ENCODE measurements at regions not wholly inside any gene's neighbourhood (a gene's known extent, or its start where the extent isn't known, plus 50 kb on each side); places are given as distances from the start of the nearest gene placed in this dataset.

DNA sequence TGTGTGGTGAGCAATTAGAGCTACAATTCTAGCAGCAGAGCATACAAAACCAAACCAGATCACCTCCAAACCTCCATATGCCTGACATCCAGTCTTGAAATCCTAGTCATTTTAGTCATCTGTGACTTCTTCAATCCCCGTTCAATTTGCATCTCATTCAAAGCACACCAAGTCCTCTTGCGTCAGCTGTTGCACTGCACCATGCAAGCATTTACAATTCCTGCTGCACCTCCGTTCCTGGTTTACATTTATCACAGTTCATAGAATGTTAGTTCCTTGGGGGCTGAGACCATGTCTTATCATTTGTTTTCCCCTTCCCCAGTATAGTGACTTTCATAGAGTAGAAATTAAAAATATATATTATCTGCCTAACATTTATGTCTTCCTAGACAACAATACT lies 116.9 kb downstream of the BDH1 start:
- TF ChIP-seq, protein P1, sequence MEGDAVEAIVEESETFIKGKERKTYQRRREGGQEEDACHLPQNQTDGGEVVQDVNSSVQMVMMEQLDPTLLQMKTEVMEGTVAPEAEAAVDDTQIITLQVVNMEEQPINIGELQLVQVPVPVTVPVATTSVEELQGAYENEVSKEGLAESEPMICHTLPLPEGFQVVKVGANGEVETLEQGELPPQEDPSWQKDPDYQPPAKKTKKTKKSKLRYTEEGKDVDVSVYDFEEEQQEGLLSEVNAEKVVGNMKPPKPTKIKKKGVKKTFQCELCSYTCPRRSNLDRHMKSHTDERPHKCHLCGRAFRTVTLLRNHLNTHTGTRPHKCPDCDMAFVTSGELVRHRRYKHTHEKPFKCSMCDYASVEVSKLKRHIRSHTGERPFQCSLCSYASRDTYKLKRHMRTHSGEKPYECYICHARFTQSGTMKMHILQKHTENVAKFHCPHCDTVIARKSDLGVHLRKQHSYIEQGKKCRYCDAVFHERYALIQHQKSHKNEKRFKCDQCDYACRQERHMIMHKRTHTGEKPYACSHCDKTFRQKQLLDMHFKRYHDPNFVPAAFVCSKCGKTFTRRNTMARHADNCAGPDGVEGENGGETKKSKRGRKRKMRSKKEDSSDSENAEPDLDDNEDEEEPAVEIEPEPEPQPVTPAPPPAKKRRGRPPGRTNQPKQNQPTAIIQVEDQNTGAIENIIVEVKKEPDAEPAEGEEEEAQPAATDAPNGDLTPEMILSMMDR (conservative IDR thresholded peaks at IDR 0.05 in 1 of 2, IDR thresholded peaks at IDR 0.05 in 1 of 2; ENCODE audit: extremely low read depth in 1 of 2, insufficient read depth in 1 of 2, low read depth in 1 of 2, low read length in 2 of 2) = no peak
- no peak for TF ChIP-seq EZH2 (IDR thresholded peaks at IDR 0.05; ENCODE audit: borderline replicate concordance, low read length)
